HepG2 (cell line): ENCODE measurements at regions not wholly inside any gene's neighbourhood (a gene's known extent, or its start where the extent isn't known, plus 50 kb on each side); places are given as distances from the start of the nearest gene placed in this dataset.

Experiments
- ATAC-seq: fragments of 200-7000 bp; cut with Tn5 transposase; 3 replicates; pipeline ENCODE4 v1.9.1; 2020; ENCODE audit warnings: mild to moderate bottlenecking, moderate library complexity
- BruUV-seq: library from RNA; stranded (reverse); fragments of 400-500 nt; replicated peaks from 2 replicates; lab custom pipeline; 2021; lab: Mats Ljungman, UMichigan
- CTCF ChIA-PET: fragments of 300-600 bp; formaldehyde crosslinking; extraction: SDS; loops from one replicate; lab custom pipeline; 2021; ENCODE audit warnings: low total read pairs, inconsistent platforms, low intra/inter-chr PET ratio; lab: Yijun Ruan, JAX
- POLR2A ChIA-PET: fragments of 350-600 bp; sonication (Branson Sonifier 250); formaldehyde crosslinking; loops from one replicate; lab custom pipeline; 2020; ENCODE audit warnings: antibody characterized with exemption, inconsistent platforms; lab: Yijun Ruan, JAX
- DNase-seq: peaks from one replicate; pipeline ENCODE4 v3.0.0-alpha.2; 2015; ENCODE audit warnings: low spot score
- FAIRE-seq: peaks from 3 replicates; lab custom pipeline; 2011; peaks lifted over from hg19 to GRCh38; lab: Jason Lieb, UNC
- H2AFZ ChIP-seq: one replicate; pipeline ENCODE4 v1.6.1; 2011; ENCODE audit warnings: low read length, inconsistent platforms
- H3K27ac ChIP-seq: fragments of 300-600 bp; 3 replicates; pipeline ENCODE4 v1.8.0; 2011; ENCODE audit warnings: mixed run types, mild to moderate bottlenecking, mixed read lengths, low read length, inconsistent platforms; ENCODE audit not compliant: insufficient read depth; ENCODE audit errors: extremely low read length
- H3K27me3 ChIP-seq, 2 experiments: fragments of 200-600 bp in 1 of 2; 2 replicates in 1 of 2; 3 replicates in 1 of 2; pipeline versions ENCODE4 v1.6.0 to v1.8.0; 2011; ENCODE audit warnings: low read length in 2 of 2, mild to moderate bottlenecking in 2 of 2, moderate library complexity in 2 of 2, inconsistent platforms in 1 of 2; ENCODE audit not compliant: insufficient read depth in 2 of 2, control insufficient read depth in 1 of 2
- H3K36me3 ChIP-seq, 2 experiments: fragments of 200-600 bp in 1 of 2; replicated peaks in 1 of 2; 2 replicates in 1 of 2; 3 replicates in 1 of 2; pipeline versions ENCODE4 v1.5.1 to v1.8.0; 2011; ENCODE audit warnings: low read length in 2 of 2, inconsistent platforms in 1 of 2; ENCODE audit not compliant: insufficient read depth in 2 of 2, control insufficient read depth in 1 of 2
- H3K4me1 ChIP-seq: 2 replicates; pipeline ENCODE4 v1.5.1; 2012; ENCODE audit warnings: low read length, inconsistent platforms; ENCODE audit not compliant: insufficient read depth
- H3K4me2 ChIP-seq: 2 replicates; pipeline ENCODE4 v1.6.0; 2011; ENCODE audit warnings: low read depth, low read length, inconsistent platforms
- H3K4me3 ChIP-seq, 3 experiments: fragments of 200-600 bp in 1 of 3; sonication (generic), shearing (Covaris generic) in 1 of 3; replicated peaks in 1 of 3; 2 replicates each; pipeline ENCODE4 v1.5.1; 2011 to 2016; ENCODE audit warnings: low read length in 3 of 3, inconsistent platforms in 2 of 3, low read depth in 2 of 3, mild to moderate bottlenecking in 2 of 3, control low read depth in 1 of 3, mixed read lengths in 1 of 3; ENCODE audit not compliant: insufficient read depth in 1 of 3
- H3K79me2 ChIP-seq: one replicate; pipeline ENCODE4 v1.6.1; 2011; ENCODE audit warnings: low read length, inconsistent platforms; ENCODE audit not compliant: insufficient read depth
- H3K9ac ChIP-seq: 2 replicates; pipeline ENCODE4 v1.6.0; 2011; ENCODE audit warnings: mild to moderate bottlenecking, low read depth, low read length, inconsistent platforms; ENCODE audit not compliant: insufficient read depth
- H3K9me3 ChIP-seq: 2 replicates; pipeline ENCODE4 v1.5.1; 2012; ENCODE audit warnings: mild to moderate bottlenecking, low read length
- H4K20me1 ChIP-seq: 2 replicates; pipeline ENCODE4 v1.6.0; 2011; ENCODE audit warnings: inconsistent platforms, mild to moderate bottlenecking, low read length, moderate library complexity; ENCODE audit not compliant: insufficient read depth
- MAFF ChIP-seq: IDR thresholded peaks from 2 replicates; pipeline ENCODE4 v1.6.1; 2011; ENCODE audit warnings: low read depth, low read length, improper control_type of control experiment
- MAFK ChIP-seq, 2 experiments: IDR thresholded peaks in 1 of 2; conservative IDR thresholded peaks in 1 of 2; 2 replicates each; pipeline ENCODE4 v1.6.1; 2011; ENCODE audit warnings: improper control_type of control experiment in 2 of 2, low read length in 2 of 2
- NFATC3 ChIP-seq: sonication (generic); formaldehyde crosslinking; IDR thresholded peaks from 2 replicates; pipeline ENCODE4 v1.5.1; 2020; ENCODE audit warnings: mild to moderate bottlenecking, missing genetic modification reagents
- POLR2G ChIP-seq: fragments of 200-400 bp; formaldehyde crosslinking; IDR thresholded peaks from 2 replicates; pipeline ENCODE4 v1.6.1; 2018; ENCODE audit warnings: mild to moderate bottlenecking, low read depth, low read length, moderate library complexity
- SPEN ChIP-seq: sonication (generic); formaldehyde crosslinking; IDR thresholded peaks from 2 replicates; pipeline ENCODE4 v1.5.1; 2020; ENCODE audit warnings: low read depth, mild to moderate bottlenecking, missing genetic modification reagents
- XBP1 ChIP-seq: sonication (generic); formaldehyde crosslinking; IDR thresholded peaks from 2 replicates; pipeline ENCODE4 v1.5.0; 2020; ENCODE audit warnings: missing genetic modification reagents
- ZC3H4 ChIP-seq: sonication (generic); formaldehyde crosslinking; IDR thresholded peaks from 2 replicates; pipeline ENCODE4 v1.4.0; 2020; ENCODE audit warnings: missing genetic modification reagents, borderline replicate concordance
- ZFP41 ChIP-seq: sonication (generic); formaldehyde crosslinking; IDR thresholded peaks from 2 replicates; pipeline ENCODE4 v1.4.0; 2020; ENCODE audit warnings: mild to moderate bottlenecking, missing genetic modification reagents, borderline replicate concordance
- ZMYM3 ChIP-seq: sonication (generic); formaldehyde crosslinking; IDR thresholded peaks from 2 replicates; pipeline ENCODE4 v1.5.1; 2020; ENCODE audit warnings: mild to moderate bottlenecking, missing genetic modification reagents
- ZNF138 ChIP-seq: sonication (generic); formaldehyde crosslinking; IDR thresholded peaks from 2 replicates; pipeline ENCODE4 v1.5.0; 2020; ENCODE audit warnings: mild to moderate bottlenecking, low read depth, missing genetic modification reagents
- ZNF550 ChIP-seq: sonication (generic); formaldehyde crosslinking; IDR thresholded peaks from 2 replicates; pipeline ENCODE4 v1.4.0; 2020; ENCODE audit warnings: mild to moderate bottlenecking, missing genetic modification reagents, borderline replicate concordance
- ZNF616 ChIP-seq: sonication (generic); formaldehyde crosslinking; IDR thresholded peaks from 2 replicates; pipeline ENCODE4 v1.5.0; 2020; ENCODE audit warnings: low read depth, mild to moderate bottlenecking, missing genetic modification reagents
- ZNF674 ChIP-seq: sonication (generic); formaldehyde crosslinking; IDR thresholded peaks from 2 replicates; pipeline ENCODE4 v1.5.0; 2020; ENCODE audit warnings: low read depth, mild to moderate bottlenecking, missing genetic modification reagents
- ZNF850 ChIP-seq: sonication (generic); formaldehyde crosslinking; conservative IDR thresholded peaks from 2 replicates; pipeline ENCODE4 v1.9.0; 2021; ENCODE audit warnings: mild to moderate bottlenecking, missing genetic modification reagents
- ZNF891 ChIP-seq: sonication (generic); formaldehyde crosslinking; IDR thresholded peaks from 2 replicates; pipeline ENCODE4 v1.5.0; 2020; ENCODE audit warnings: mild to moderate bottlenecking, missing genetic modification reagents
- ZSCAN30 ChIP-seq: sonication (generic); formaldehyde crosslinking; IDR thresholded peaks from 2 replicates; pipeline ENCODE4 v1.5.0; 2020; ENCODE audit warnings: mild to moderate bottlenecking, missing genetic modification reagents
- WGBS: methylation state at CpG from one replicate; pipeline ENCODE4 v1.1.6; 2017; ENCODE audit warnings: low lambda C conversion rate; 5-methylcytosine and 5-hydroxymethylcytosine counted together
- in situ Hi-C: cut with HindIII; loops from 2 replicates; pipeline ENCODE4 v1.10.0; 2017; ENCODE audit warnings: low pct_unique_long_range_greater_than_20kb; ENCODE audit not compliant: extremely low pct_ligation_motif_present
- intact Hi-C: fragments of 100-400 bp; cut with micrococcal nuclease; formaldehyde crosslinking; loops from one replicate; pipeline ENCODE4 v1.10.0; 2022; ENCODE audit not compliant: unreplicated experiment
- TF ChIP-seq, protein P1 (sequence below): sonication (generic); formaldehyde crosslinking; IDR thresholded peaks from 2 replicates; pipeline ENCODE4 v1.8.0; 2022; ENCODE audit warnings: missing genetic modification reagents, low read depth, mild to moderate bottlenecking, borderline replicate concordance
- TF ChIP-seq, protein P2 (sequence below): sonication (generic); formaldehyde crosslinking; IDR thresholded peaks from 2 replicates; pipeline ENCODE4 v1.9.0; 2021; ENCODE audit warnings: missing genetic modification reagents, borderline replicate concordance
- TF ChIP-seq, protein P3 (sequence below): sonication (generic); formaldehyde crosslinking; IDR thresholded peaks from 2 replicates; pipeline ENCODE4 v1.4.0; 2020; ENCODE audit warnings: missing genetic modification reagents

DNA sequence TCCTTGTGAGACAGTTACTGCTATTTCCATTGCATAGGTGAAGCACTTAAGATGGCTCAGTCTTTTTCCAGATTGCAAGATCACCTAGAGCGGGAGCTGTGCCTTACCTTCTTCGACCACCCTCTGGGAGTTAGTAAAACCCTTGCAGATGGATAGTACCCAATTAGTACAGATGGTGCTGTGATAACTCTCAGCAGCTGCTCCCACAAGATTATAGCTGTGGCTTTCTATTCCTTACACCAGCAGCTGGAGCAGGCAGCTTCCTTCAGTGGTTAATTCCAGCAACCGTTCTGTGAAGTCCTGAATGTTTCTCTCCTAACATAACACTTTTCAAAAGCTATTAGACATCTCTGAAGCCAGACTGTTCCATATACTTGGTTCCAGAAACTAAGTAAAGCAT is 796.8 kb downstream of the XPNPEP1 start (continued):
- TF ChIP-seq SPEN (CRISPR knock-in tag) (no peak), ZC3H4 (CRISPR knock-in tag) (no peak), NFATC3 (CRISPR knock-in tag) (no peak), ZNF891 (CRISPR knock-in tag) (no peak), ZSCAN30 (CRISPR knock-in tag) (no peak), POLR2G (no peak), ZNF850 (CRISPR knock-in tag) (no peak)
- TF ChIP-seq, protein P1, sequence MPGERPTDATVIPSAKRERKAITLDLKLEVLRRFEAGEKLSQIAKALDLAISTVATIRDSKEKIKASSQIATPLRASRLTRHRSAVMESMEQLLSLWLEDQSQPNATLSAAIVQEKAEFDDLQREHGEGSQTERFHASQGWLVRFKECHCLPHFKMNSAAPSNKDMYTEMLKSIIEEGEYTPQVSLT (CRISPR knock-in tag): no peak
- TF ChIP-seq, protein P2, sequence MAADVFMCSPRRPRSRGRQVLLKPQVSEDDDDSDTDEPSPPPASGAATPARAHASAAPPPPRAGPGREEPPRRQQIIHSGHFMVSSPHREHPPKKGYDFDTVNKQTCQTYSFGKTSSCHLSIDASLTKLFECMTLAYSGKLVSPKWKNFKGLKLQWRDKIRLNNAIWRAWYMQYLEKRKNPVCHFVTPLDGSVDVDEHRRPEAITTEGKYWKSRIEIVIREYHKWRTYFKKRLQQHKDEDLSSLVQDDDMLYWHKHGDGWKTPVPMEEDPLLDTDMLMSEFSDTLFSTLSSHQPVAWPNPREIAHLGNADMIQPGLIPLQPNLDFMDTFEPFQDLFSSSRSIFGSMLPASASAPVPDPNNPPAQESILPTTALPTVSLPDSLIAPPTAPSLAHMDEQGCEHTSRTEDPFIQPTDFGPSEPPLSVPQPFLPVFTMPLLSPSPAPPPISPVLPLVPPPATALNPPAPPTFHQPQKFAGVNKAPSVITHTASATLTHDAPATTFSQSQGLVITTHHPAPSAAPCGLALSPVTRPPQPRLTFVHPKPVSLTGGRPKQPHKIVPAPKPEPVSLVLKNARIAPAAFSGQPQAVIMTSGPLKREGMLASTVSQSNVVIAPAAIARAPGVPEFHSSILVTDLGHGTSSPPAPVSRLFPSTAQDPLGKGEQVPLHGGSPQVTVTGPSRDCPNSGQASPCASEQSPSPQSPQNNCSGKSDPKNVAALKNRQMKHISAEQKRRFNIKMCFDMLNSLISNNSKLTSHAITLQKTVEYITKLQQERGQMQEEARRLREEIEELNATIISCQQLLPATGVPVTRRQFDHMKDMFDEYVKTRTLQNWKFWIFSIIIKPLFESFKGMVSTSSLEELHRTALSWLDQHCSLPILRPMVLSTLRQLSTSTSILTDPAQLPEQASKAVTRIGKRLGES (CRISPR knock-in tag): no peak

DNA sequence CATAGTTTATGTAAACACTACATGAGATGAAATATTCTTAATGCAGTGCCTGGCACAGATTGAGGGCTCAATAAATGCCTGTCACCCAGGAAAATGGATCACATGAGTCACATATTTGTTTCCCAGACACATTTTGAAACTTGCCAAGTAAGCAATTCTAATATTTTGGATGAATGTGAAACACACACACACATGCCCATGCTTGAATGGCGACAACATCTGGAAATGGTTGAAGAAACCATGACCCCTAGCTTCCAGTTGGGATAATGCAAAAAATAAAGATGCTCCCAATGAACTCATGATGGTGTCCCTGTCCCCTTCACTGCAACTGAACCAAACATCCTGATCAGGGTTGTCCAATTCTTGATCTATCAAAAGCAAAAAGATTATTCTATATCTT is 797.3 kb downstream of the XPNPEP1 start:
- FAIRE-seq (no peak), ATAC-seq (no peak)
- H3K4me2 ChIP-seq: no peak overlapping the region
- H3K27ac ChIP-seq: no peak overlapping the region
- H3K4me1 ChIP-seq: no peaks in the 10 kb centered on the region
- no peaks in the 10 kb centered on the region for H4K20me1 ChIP-seq
- H3K9me3 ChIP-seq: peaks cover 56% of the 10 kb centered on the region
- in situ Hi-C loops: no loop called here
- no peak overlapping the region for H3K4me3 ChIP-seq
- H3K9ac ChIP-seq: no peak overlapping the region
- 8% methylated on average over 1 of the region's 1 CpG for WGBS
- BruUV-seq: no TSS peak
- no peak overlapping the region for H2AFZ ChIP-seq
- TF ChIP-seq, protein P3, sequence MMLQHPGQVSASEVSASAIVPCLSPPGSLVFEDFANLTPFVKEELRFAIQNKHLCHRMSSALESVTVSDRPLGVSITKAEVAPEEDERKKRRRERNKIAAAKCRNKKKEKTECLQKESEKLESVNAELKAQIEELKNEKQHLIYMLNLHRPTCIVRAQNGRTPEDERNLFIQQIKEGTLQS: no peak
- TF ChIP-seq ZNF550 (CRISPR knock-in tag) (no peak), ZNF138 (CRISPR knock-in tag) (no peak), XBP1 (CRISPR knock-in tag) (no peak), ZMYM3 (no peak), ZNF674 (no peak), ZNF616 (CRISPR knock-in tag) (no peak), MAFK (conservative IDR thresholded peaks at IDR 0.05 in 1 of 2, IDR thresholded peaks at IDR 0.05 in 1 of 2; ENCODE audit: low read length in 2 of 2) (peak; percentile 80 to 87), ZFP41 (CRISPR knock-in tag) (no peak), MAFF (peak; percentile 79)
- TF ChIP-seq, all 625 proteins: peak for 2
- POLR2A ChIA-PET: no interaction called here
- intact Hi-C loops: no loop called here
- CTCF ChIA-PET: no interaction called here
- Histone ChIP-seq H3K36me3 (no peaks in the 10 kb centered on the region), H3K27me3 (no peaks in the 10 kb centered on the region), H3K79me2 (no peaks in the 10 kb centered on the region)
- DNase-seq: no peak
